Smooth muscle cell (in vitro differentiated cells): ENCODE measurements at regions not wholly inside any gene's neighbourhood (a gene's known extent, or its start where the extent isn't known, plus 50 kb on each side); places are given as distances from the start of the nearest gene placed in this dataset.

ENCODE experiments used
- DNase-seq: peaks from one replicate; lab custom pipeline; 2025; ENCODE audit not compliant: unreplicated experiment; lab: John Stamatoyannopoulos, UW
- H2AFZ ChIP-seq: fragments of 200-600 bp; sonication (generic); 2 replicates; pipeline ENCODE4 v1.6.0; 2016; ENCODE audit warnings: antibody characterized with exemption, low read depth, mild to moderate bottlenecking
- H3F3A ChIP-seq: fragments of 200-600 bp; sonication (generic); 2 replicates; pipeline ENCODE4 v1.6.0; 2017; ENCODE audit warnings: antibody characterized with exemption, low read depth
- H3K27ac ChIP-seq: fragments of 200-600 bp; sonication (generic); 2 replicates; pipeline ENCODE4 v1.5.1; 2016; ENCODE audit warnings: low read depth, mild to moderate bottlenecking
- H3K27me3 ChIP-seq: fragments of 200-600 bp; sonication (generic); 2 replicates; pipeline ENCODE4 v1.6.1; 2016; ENCODE audit warnings: low read depth, mild to moderate bottlenecking
- H3K36me3 ChIP-seq: fragments of 200-600 bp; sonication (generic); 2 replicates; pipeline ENCODE4 v1.5.1; 2016; ENCODE audit warnings: low read depth
- H3K4me1 ChIP-seq: fragments of 200-600 bp; sonication (generic); 2 replicates; pipeline ENCODE4 v1.5.1; 2016; ENCODE audit warnings: low read depth
- H3K4me2 ChIP-seq: fragments of 200-600 bp; sonication (generic); 2 replicates; pipeline ENCODE4 v1.6.0; 2016; ENCODE audit warnings: mild to moderate bottlenecking
- H3K4me3 ChIP-seq: fragments of 200-600 bp; sonication (generic); 2 replicates; pipeline ENCODE4 v1.5.1; 2016; ENCODE audit warnings: mild to moderate bottlenecking
- H3K79me2 ChIP-seq: fragments of 200-600 bp; sonication (generic); 2 replicates; pipeline ENCODE4 v1.6.0; 2016; ENCODE audit warnings: low read depth, mild to moderate bottlenecking
- H3K9ac ChIP-seq: fragments of 200-600 bp; sonication (generic); 2 replicates; pipeline ENCODE4 v1.6.0; 2016; ENCODE audit warnings: low read depth
- H3K9me3 ChIP-seq: fragments of 200-600 bp; sonication (generic); replicated peaks from 2 replicates; pipeline ENCODE4 v1.5.1; 2016; ENCODE audit warnings: low read depth
- H4K20me1 ChIP-seq: fragments of 200-600 bp; sonication (generic); 2 replicates; pipeline ENCODE4 v1.6.0; 2016; ENCODE audit warnings: low read depth
- WGBS: methylation state at CpG from one replicate; pipeline ENCODE4 v1.1.7; 2016; ENCODE audit warnings: low lambda C conversion rate; 5-methylcytosine and 5-hydroxymethylcytosine counted together
- TF ChIP-seq, protein P1 (sequence below): fragments of 200-600 bp; sonication (generic); IDR thresholded peaks from 2 replicates; pipeline ENCODE4 v1.5.1; 2017; ENCODE audit warnings: borderline replicate concordance, mild to moderate bottlenecking, antibody characterized with exemption; ENCODE audit not compliant: insufficient read depth, poor library complexity, severe bottlenecking

GRCh38 chr6:21665392-21666200, 72.0 kb downstream of the SOX4 start:
- Histone ChIP-seq H3K27ac (no peak overlapping the region), H3K4me3 (peak overlapping the region; percentile 70), H3K36me3 (no peaks in the 10 kb centered on the region), H2AFZ (no peak overlapping the region), H4K20me1 (peaks cover 4% of the 10 kb centered on the region), H3K4me1 (peaks cover 16% of the 10 kb centered on the region), H3K27me3 (peaks cover 65% of the 10 kb centered on the region), H3K79me2 (peaks cover 12% of the 10 kb centered on the region), H3K9me3 (no peaks in the 10 kb centered on the region), H3K9ac (no peak overlapping the region), H3F3A (no peaks in the 10 kb centered on the region), H3K4me2 (peak overlapping the region; percentile 96)
- TF ChIP-seq, protein P1, sequence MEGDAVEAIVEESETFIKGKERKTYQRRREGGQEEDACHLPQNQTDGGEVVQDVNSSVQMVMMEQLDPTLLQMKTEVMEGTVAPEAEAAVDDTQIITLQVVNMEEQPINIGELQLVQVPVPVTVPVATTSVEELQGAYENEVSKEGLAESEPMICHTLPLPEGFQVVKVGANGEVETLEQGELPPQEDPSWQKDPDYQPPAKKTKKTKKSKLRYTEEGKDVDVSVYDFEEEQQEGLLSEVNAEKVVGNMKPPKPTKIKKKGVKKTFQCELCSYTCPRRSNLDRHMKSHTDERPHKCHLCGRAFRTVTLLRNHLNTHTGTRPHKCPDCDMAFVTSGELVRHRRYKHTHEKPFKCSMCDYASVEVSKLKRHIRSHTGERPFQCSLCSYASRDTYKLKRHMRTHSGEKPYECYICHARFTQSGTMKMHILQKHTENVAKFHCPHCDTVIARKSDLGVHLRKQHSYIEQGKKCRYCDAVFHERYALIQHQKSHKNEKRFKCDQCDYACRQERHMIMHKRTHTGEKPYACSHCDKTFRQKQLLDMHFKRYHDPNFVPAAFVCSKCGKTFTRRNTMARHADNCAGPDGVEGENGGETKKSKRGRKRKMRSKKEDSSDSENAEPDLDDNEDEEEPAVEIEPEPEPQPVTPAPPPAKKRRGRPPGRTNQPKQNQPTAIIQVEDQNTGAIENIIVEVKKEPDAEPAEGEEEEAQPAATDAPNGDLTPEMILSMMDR, result no peak
- no peak for DNase-seq
- under 1% methylated on average over 35 of the region's 37 CpGs for WGBS

DNA sequence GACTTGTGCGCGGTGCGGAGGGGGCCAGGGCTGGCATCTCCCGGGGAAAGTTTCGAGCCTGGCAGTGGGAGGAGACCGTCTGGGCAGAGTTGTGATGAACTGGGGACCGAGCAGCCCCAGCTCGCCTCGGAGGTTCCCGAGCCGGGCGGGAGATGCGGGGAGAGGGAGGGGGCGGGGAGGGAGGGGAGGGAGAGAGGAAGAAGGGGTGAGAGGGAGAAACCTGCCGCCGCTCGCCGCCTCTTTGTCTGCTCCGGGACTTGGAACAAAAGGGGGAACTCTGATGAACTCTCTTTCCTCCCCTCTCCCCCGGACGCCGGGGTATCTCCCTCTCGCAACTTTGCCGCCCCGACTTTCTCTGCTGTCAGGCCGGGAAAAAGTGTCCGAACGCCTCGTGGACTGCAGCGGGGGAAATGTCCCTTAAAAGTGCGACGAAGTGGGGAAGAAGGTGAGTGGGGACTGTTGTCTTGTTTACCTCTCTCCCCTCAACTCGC, 72.7 kb downstream of the SOX4 start:
- H3K27ac ChIP-seq, result no peak overlapping the region
- H3K4me3 ChIP-seq, result peak overlapping the region; percentile 70
- no peaks in the 10 kb centered on the region for H3F3A ChIP-seq
- peaks cover 22% of the 10 kb centered on the region for H3K4me1 ChIP-seq
- peaks cover 18% of the 10 kb centered on the region for H3K79me2 ChIP-seq
- DNase-seq, result no peak
- WGBS, result 2% methylated on average over 20 of the region's 33 CpGs
- TF ChIP-seq, protein P1, result no peak
- H3K36me3 ChIP-seq, result no peaks in the 10 kb centered on the region
- no peaks in the 10 kb centered on the region for H3K9me3 ChIP-seq
- peak overlapping the region; percentile 96 for H3K4me2 ChIP-seq
- H3K27me3 ChIP-seq, result peaks cover 65% of the 10 kb centered on the region
- H2AFZ ChIP-seq, result peak overlapping the region; percentile 71
- H4K20me1 ChIP-seq, result peaks cover 4% of the 10 kb centered on the region
- no peak overlapping the region for H3K9ac ChIP-seq

GRCh38 chr6:21666853-21667681, 73.5 kb downstream of the SOX4 start:
- peaks cover 22% of the 10 kb centered on the region for H3K4me1 ChIP-seq
- peaks cover 21% of the 10 kb centered on the region for H3K79me2 ChIP-seq
- no peaks in the 10 kb centered on the region for H3K36me3 ChIP-seq
- H2AFZ ChIP-seq, result peak overlapping the region; percentile 71
- no peak overlapping the region for H3K9ac ChIP-seq
- peak overlapping the region; percentile 96 for H3K4me2 ChIP-seq
- 4% methylated on average over 27 of the region's 27 CpGs for WGBS
- H3K4me3 ChIP-seq, result peak overlapping the region; percentile 70
- H3K27me3 ChIP-seq, result peaks cover 64% of the 10 kb centered on the region
- TF ChIP-seq, protein P1, result no peak
- H3K27ac ChIP-seq, result no peak overlapping the region
- H4K20me1 ChIP-seq, result peaks cover 4% of the 10 kb centered on the region
- DNase-seq, result no peak
- H3F3A ChIP-seq, result no peaks in the 10 kb centered on the region
- no peaks in the 10 kb centered on the region for H3K9me3 ChIP-seq
